ENCODE measurements at regions not wholly inside any gene's neighbourhood (a gene's known extent, or its start where the extent isn't known, plus 50 kb on each side); places are given as distances from the start of the nearest gene placed in this dataset.

GRCh38 chr3:8338424-8338823 lies 163.2 kb upstream of the LMCD1 start:
- TF ChIP-seq, protein P1, sequence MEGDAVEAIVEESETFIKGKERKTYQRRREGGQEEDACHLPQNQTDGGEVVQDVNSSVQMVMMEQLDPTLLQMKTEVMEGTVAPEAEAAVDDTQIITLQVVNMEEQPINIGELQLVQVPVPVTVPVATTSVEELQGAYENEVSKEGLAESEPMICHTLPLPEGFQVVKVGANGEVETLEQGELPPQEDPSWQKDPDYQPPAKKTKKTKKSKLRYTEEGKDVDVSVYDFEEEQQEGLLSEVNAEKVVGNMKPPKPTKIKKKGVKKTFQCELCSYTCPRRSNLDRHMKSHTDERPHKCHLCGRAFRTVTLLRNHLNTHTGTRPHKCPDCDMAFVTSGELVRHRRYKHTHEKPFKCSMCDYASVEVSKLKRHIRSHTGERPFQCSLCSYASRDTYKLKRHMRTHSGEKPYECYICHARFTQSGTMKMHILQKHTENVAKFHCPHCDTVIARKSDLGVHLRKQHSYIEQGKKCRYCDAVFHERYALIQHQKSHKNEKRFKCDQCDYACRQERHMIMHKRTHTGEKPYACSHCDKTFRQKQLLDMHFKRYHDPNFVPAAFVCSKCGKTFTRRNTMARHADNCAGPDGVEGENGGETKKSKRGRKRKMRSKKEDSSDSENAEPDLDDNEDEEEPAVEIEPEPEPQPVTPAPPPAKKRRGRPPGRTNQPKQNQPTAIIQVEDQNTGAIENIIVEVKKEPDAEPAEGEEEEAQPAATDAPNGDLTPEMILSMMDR (IDR thresholded peaks at IDR 0.05; ENCODE audit: low read depth, low read length, missing input control) = no peak
- TF ChIP-seq TAF1 (conservative IDR thresholded peaks at IDR 0.05) = no peak
- TF ChIP-seq HNF4G (IDR thresholded peaks at IDR 0.05) = no peak
- no peak for TF ChIP-seq REST (IDR thresholded peaks at IDR 0.05)
- TF ChIP-seq MAX (IDR thresholded peaks at IDR 0.05) = no peak
- TF ChIP-seq RAD21 (IDR thresholded peaks at IDR 0.05) = no peak
- TF ChIP-seq SP1 (IDR thresholded peaks at IDR 0.05) = no peak
- TF ChIP-seq FOXA1 (IDR thresholded peaks at IDR 0.05) = no peak
- TF ChIP-seq JUND (IDR thresholded peaks at IDR 0.05) = no peak
- no peak for TF ChIP-seq GABPA (IDR thresholded peaks at IDR 0.05 in 1 of 2, conservative IDR thresholded peaks at IDR 0.05 in 1 of 2)
- no peak for TF ChIP-seq EGR1 (IDR thresholded peaks at IDR 0.05; ENCODE audit: low read depth in 2 of 2)
- TF ChIP-seq RXRA (IDR thresholded peaks at IDR 0.05) = no peak
- TF ChIP-seq, protein P2, sequence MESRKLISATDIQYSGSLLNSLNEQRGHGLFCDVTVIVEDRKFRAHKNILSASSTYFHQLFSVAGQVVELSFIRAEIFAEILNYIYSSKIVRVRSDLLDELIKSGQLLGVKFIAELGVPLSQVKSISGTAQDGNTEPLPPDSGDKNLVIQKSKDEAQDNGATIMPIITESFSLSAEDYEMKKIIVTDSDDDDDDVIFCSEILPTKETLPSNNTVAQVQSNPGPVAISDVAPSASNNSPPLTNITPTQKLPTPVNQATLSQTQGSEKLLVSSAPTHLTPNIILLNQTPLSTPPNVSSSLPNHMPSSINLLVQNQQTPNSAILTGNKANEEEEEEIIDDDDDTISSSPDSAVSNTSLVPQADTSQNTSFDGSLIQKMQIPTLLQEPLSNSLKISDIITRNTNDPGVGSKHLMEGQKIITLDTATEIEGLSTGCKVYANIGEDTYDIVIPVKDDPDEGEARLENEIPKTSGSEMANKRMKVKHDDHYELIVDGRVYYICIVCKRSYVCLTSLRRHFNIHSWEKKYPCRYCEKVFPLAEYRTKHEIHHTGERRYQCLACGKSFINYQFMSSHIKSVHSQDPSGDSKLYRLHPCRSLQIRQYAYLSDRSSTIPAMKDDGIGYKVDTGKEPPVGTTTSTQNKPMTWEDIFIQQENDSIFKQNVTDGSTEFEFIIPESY (IDR thresholded peaks at IDR 0.05) = no peak
- no peak for TF ChIP-seq YY1 (IDR thresholded peaks at IDR 0.05)
- no peak for TF ChIP-seq NR2F2 (IDR thresholded peaks at IDR 0.05)
- no peak for TF ChIP-seq HNF4A (conservative IDR thresholded peaks at IDR 0.05)
- no peak for TF ChIP-seq ATF3 (IDR thresholded peaks at IDR 0.05)
- H3K9ac ChIP-seq (ENCODE audit: low read depth in 1 of 2, low read length in 2 of 2) = no peak overlapping the region
- H3K4me1 ChIP-seq (ENCODE audit: control insufficient read depth in 4 of 4, insufficient read depth in 4 of 4, low read length in 3 of 4) = no peaks in the 10 kb centered on the region
- DNase-seq (ENCODE audit: low spot score) = no peak
- no peaks in the 10 kb centered on the region for H3K36me3 ChIP-seq (ENCODE audit: control insufficient read depth in 4 of 4, insufficient read depth in 3 of 4, low read depth in 1 of 4, low read length in 3 of 4)
- H3K27ac ChIP-seq (ENCODE audit: low read depth in 1 of 2, low read length in 2 of 2) = no peak overlapping the region
- WGBS = 86% methylated on average over 2 of the region's 2 CpGs
- no peaks in the 10 kb centered on the region for H3K9me3 ChIP-seq (ENCODE audit: control insufficient read depth in 4 of 4, low read length in 3 of 4)
- no peak overlapping the region for H3K4me3 ChIP-seq (ENCODE audit: low read depth in 1 of 3, low read length in 3 of 3)
- no peaks in the 10 kb centered on the region for H3K27me3 ChIP-seq (ENCODE audit: control insufficient read depth in 4 of 4, insufficient read depth in 4 of 4, low read length in 3 of 4)

DNA sequence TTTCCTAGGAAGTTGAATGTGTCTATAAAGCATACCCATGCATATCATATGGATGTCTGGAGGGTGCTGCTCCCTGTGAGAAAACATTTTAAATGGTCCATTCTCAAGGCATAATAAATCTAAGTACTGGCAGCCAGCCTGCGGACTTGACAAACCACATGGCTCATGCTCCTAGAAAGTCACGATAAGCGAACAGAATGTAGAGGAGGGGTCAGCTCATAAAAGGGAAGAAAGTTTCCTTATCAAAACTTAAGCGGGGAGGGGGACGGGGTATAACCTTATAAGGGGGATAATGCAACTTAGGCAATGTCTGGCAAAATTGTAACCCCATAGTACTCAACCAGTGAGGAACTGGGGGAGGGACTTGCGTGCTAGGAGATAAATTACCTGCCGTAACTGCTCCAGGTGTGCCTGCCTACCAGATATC lies 159.8 kb upstream of the LMCD1 start:
- Histone ChIP-seq H3K9me3 (ENCODE audit: control insufficient read depth in 4 of 4, low read length in 3 of 4) (peaks cover 0 to 10% (median 0%) of the 10 kb centered on the region in 4 donors), H3K27me3 (ENCODE audit: control insufficient read depth in 4 of 4, insufficient read depth in 4 of 4, low read length in 3 of 4) (no peaks in the 10 kb centered on the region), H3K9ac (ENCODE audit: low read depth in 1 of 2, low read length in 2 of 2) (no peak overlapping the region), H3K27ac (ENCODE audit: low read depth in 1 of 2, low read length in 2 of 2) (no peak overlapping the region), H3K36me3 (ENCODE audit: control insufficient read depth in 4 of 4, insufficient read depth in 3 of 4, low read depth in 1 of 4, low read length in 3 of 4) (no peaks in the 10 kb centered on the region), H3K4me3 (ENCODE audit: low read depth in 1 of 3, low read length in 3 of 3) (no peak overlapping the region), H3K4me1 (ENCODE audit: control insufficient read depth in 4 of 4, insufficient read depth in 4 of 4, low read length in 3 of 4) (no peaks in the 10 kb centered on the region)
- DNase-seq (ENCODE audit: low spot score) = no peak
- WGBS = 67% methylated on average over 7 of the region's 7 CpGs
- TF ChIP-seq FOXA1 (IDR thresholded peaks at IDR 0.05) (no peak), EGR1 (IDR thresholded peaks at IDR 0.05; ENCODE audit: low read depth in 2 of 2) (no peak), NR2F2 (IDR thresholded peaks at IDR 0.05) (no peak), HNF4A (conservative IDR thresholded peaks at IDR 0.05) (no peak), REST (IDR thresholded peaks at IDR 0.05) (no peak), FOXA2 (IDR thresholded peaks at IDR 0.05) (no peak), ATF3 (IDR thresholded peaks at IDR 0.05) (no peak), SP1 (IDR thresholded peaks at IDR 0.05) (no peak), RAD21 (IDR thresholded peaks at IDR 0.05) (no peak), GABPA (IDR thresholded peaks at IDR 0.05 in 1 of 2, conservative IDR thresholded peaks at IDR 0.05 in 1 of 2) (no peak)
- TF ChIP-seq, protein P1 (IDR thresholded peaks at IDR 0.05; ENCODE audit: low read depth, low read length, missing input control) = no peak
